Dendritic cell treated with granulocyte-macrophage colony-stimulating factor and Interleukin-4, amounts not matched to agents 40 ng/mL and 50 ng/mL, for 4 days (primary cell): ENCODE measurements at regions not wholly inside any gene's neighbourhood (a gene's known extent, or its start where the extent isn't known, plus 50 kb on each side); places are given as distances from the start of the nearest gene placed in this dataset.

Experiments used
- H3K27ac Mint-ChIP-seq: one replicate; pipeline ENCODE4 v1.8.0; 2022; ENCODE audit warnings: mild to moderate bottlenecking, mixed read lengths
- H3K27me3 Mint-ChIP-seq: one replicate; pipeline ENCODE4 v1.8.0; 2022; ENCODE audit warnings: mild to moderate bottlenecking, mixed read lengths
- H3K36me3 Mint-ChIP-seq: one replicate; pipeline ENCODE4 v1.8.0; 2022; ENCODE audit warnings: low read depth, mixed read lengths
- H3K4me1 Mint-ChIP-seq: one replicate; pipeline ENCODE4 v1.8.0; 2022; ENCODE audit warnings: low read depth, mixed read lengths
- H3K4me3 Mint-ChIP-seq: one replicate; pipeline ENCODE4 v1.8.0; 2022; ENCODE audit warnings: mild to moderate bottlenecking, moderate library complexity, mixed read lengths
- H3K9me3 Mint-ChIP-seq: one replicate; pipeline ENCODE4 v1.8.0; 2022; ENCODE audit warnings: mixed read lengths
- intact Hi-C: fragments of 100-400 bp; cut with micrococcal nuclease; formaldehyde crosslinking; loops from one replicate; pipeline ENCODE4 v1.15.0; 2022

GRCh38 chr13:83975655-83976165 is 93.4 kb upstream of the SLITRK1 start:
- Mint-ChIP-seq H3K27me3 (no peaks in the 10 kb centered on the region), H3K4me3 (no peak overlapping the region), H3K27ac (no peak overlapping the region), H3K9me3 (no peaks in the 10 kb centered on the region), H3K36me3 (no peaks in the 10 kb centered on the region), H3K4me1 (no peaks in the 10 kb centered on the region)
- intact Hi-C loops = no loop called here

GRCh38 chr13:83958531-83958930 is 76.3 kb upstream of the SLITRK1 start:
- no peak overlapping the region for H3K27ac Mint-ChIP-seq
- no peaks in the 10 kb centered on the region for H3K9me3 Mint-ChIP-seq
- intact Hi-C loops = no loop called here
- H3K4me1 Mint-ChIP-seq = no peaks in the 10 kb centered on the region
- H3K4me3 Mint-ChIP-seq = no peak overlapping the region
- H3K27me3 Mint-ChIP-seq = no peaks in the 10 kb centered on the region
- H3K36me3 Mint-ChIP-seq = no peaks in the 10 kb centered on the region

GRCh38 chr13:83955011-83955410 is 72.7 kb upstream of the SLITRK1 start:
- no peaks in the 10 kb centered on the region for H3K36me3 Mint-ChIP-seq
- H3K9me3 Mint-ChIP-seq = no peaks in the 10 kb centered on the region
- H3K27me3 Mint-ChIP-seq = no peaks in the 10 kb centered on the region
- intact Hi-C loops = no loop called here
- H3K27ac Mint-ChIP-seq = no peak overlapping the region
- H3K4me3 Mint-ChIP-seq = no peak overlapping the region
- no peaks in the 10 kb centered on the region for H3K4me1 Mint-ChIP-seq

- no peaks in the 10 kb centered on the region for H3K36me3 Mint-ChIP-seq
- no peaks in the 10 kb centered on the region for H3K4me1 Mint-ChIP-seq
- H3K27ac Mint-ChIP-seq = no peak overlapping the region
Measured at GRCh38 chr13:83953916-83954315, 71.6 kb upstream of the SLITRK1 start.

GRCh38 chr13:83950293-83950692 is 68.0 kb upstream of the SLITRK1 start:
- Mint-ChIP-seq H3K4me3 (no peak overlapping the region), H3K27me3 (no peaks in the 10 kb centered on the region), H3K27ac (no peak overlapping the region), H3K9me3 (no peaks in the 10 kb centered on the region), H3K4me1 (no peaks in the 10 kb centered on the region), H3K36me3 (no peaks in the 10 kb centered on the region)
- intact Hi-C loops = no loop called here

More at GRCh38 chr13:83953916-83954315, 71.6 kb upstream of the SLITRK1 start:
- Mint-ChIP-seq H3K27me3 (no peaks in the 10 kb centered on the region), H3K9me3 (no peaks in the 10 kb centered on the region), H3K4me3 (no peak overlapping the region)
- intact Hi-C loops = no loop called here

- H3K27ac Mint-ChIP-seq = no peak overlapping the region
- H3K27me3 Mint-ChIP-seq = no peaks in the 10 kb centered on the region
- no peak overlapping the region for H3K4me3 Mint-ChIP-seq
- no peaks in the 10 kb centered on the region for H3K36me3 Mint-ChIP-seq
- peaks cover 14% of the 10 kb centered on the region for H3K9me3 Mint-ChIP-seq
- intact Hi-C loops = no loop called here
- no peaks in the 10 kb centered on the region for H3K4me1 Mint-ChIP-seq
Measured at GRCh38 chr13:83943530-83944279, 61.4 kb upstream of the SLITRK1 start.

- H3K27me3 Mint-ChIP-seq = no peaks in the 10 kb centered on the region
- no peak overlapping the region for H3K27ac Mint-ChIP-seq
- no peak overlapping the region for H3K4me3 Mint-ChIP-seq
- H3K4me1 Mint-ChIP-seq = no peaks in the 10 kb centered on the region
- intact Hi-C loops = no loop called here
- H3K36me3 Mint-ChIP-seq = no peaks in the 10 kb centered on the region
- peaks cover 18% of the 10 kb centered on the region for H3K9me3 Mint-ChIP-seq
Measured at GRCh38 chr13:83941701-83942335, 59.5 kb upstream of the SLITRK1 start.

- Mint-ChIP-seq H3K27ac (no peak overlapping the region), H3K9me3 (peaks cover 29% of the 10 kb centered on the region), H3K27me3 (no peaks in the 10 kb centered on the region), H3K36me3 (no peaks in the 10 kb centered on the region), H3K4me3 (no peak overlapping the region), H3K4me1 (no peaks in the 10 kb centered on the region)
- intact Hi-C loops = no loop called here
Measured at GRCh38 chr13:83940742-83941141, 58.5 kb upstream of the SLITRK1 start.

GRCh38 chr13:83937579-83937978 is 55.3 kb upstream of the SLITRK1 start:
- Mint-ChIP-seq H3K4me3 (no peak overlapping the region), H3K27ac (no peak overlapping the region), H3K36me3 (no peaks in the 10 kb centered on the region), H3K4me1 (no peaks in the 10 kb centered on the region), H3K9me3 (peaks cover 30% of the 10 kb centered on the region), H3K27me3 (no peaks in the 10 kb centered on the region)
- intact Hi-C loops = no loop called here

- no peaks in the 10 kb centered on the region for H3K36me3 Mint-ChIP-seq
- no peak overlapping the region for H3K4me3 Mint-ChIP-seq
- no peaks in the 10 kb centered on the region for H3K4me1 Mint-ChIP-seq
- H3K27me3 Mint-ChIP-seq = no peaks in the 10 kb centered on the region
- intact Hi-C loops = no loop called here
- H3K9me3 Mint-ChIP-seq = peaks cover 16% of the 10 kb centered on the region
- H3K27ac Mint-ChIP-seq = no peak overlapping the region
Measured at GRCh38 chr13:83935566-83935965, 53.3 kb upstream of the SLITRK1 start.
